ENCODE measurements at regions not wholly inside any gene's neighbourhood (a gene's known extent, or its start where the extent isn't known, plus 50 kb on each side); places are given as distances from the start of the nearest gene placed in this dataset.

GRCh38 chr1:72869441-72869840, 587.1 kb upstream of the NEGR1 start:
- H4K91ac ChIP-seq (ENCODE audit: low read depth, low read length) = no peak overlapping the region
- no peak overlapping the region for H2BK5ac ChIP-seq (ENCODE audit: low read depth, low read length, poor library complexity)
- H2AFZ ChIP-seq (ENCODE audit: insufficient read depth, low read length, poor library complexity) = no peak overlapping the region
- no peaks in the 10 kb centered on the region for H3K4me1 ChIP-seq (ENCODE audit: control insufficient read depth in 1 of 2, insufficient read depth in 2 of 2, low read length in 2 of 2)
- no peak overlapping the region for H3K4ac ChIP-seq (ENCODE audit: low read depth, low read length)
- no peaks in the 10 kb centered on the region for H3K79me2 ChIP-seq (ENCODE audit: control insufficient read depth, insufficient read depth, low read length, poor library complexity)
- no peaks in the 10 kb centered on the region for H3K79me1 ChIP-seq (ENCODE audit: low read length)
- no peak overlapping the region for H2BK12ac ChIP-seq (ENCODE audit: low read length)
- no peak overlapping the region for H3K18ac ChIP-seq (ENCODE audit: low read length)
- no peak overlapping the region for H3K14ac ChIP-seq (ENCODE audit: low read length)
- H3K36me3 ChIP-seq (ENCODE audit: control insufficient read depth in 1 of 2, insufficient read depth in 2 of 2, low read length in 2 of 2) = no peaks in the 10 kb centered on the region
- H4K12ac ChIP-seq (ENCODE audit: low read depth, low read length) = no peak overlapping the region
- no peak overlapping the region for H3K23ac ChIP-seq (ENCODE audit: low read length)
- no peaks in the 10 kb centered on the region for H3K9me3 ChIP-seq (ENCODE audit: insufficient read depth, low read depth, low read length)
- no peak overlapping the region for H3K4me2 ChIP-seq (ENCODE audit: low read length)
- no peaks in the 10 kb centered on the region for H3K27me3 ChIP-seq (ENCODE audit: insufficient read depth, low read length)
- H2BK120ac ChIP-seq (ENCODE audit: insufficient read depth, low read length, poor library complexity) = no peak overlapping the region
- no peak overlapping the region for H3K4me3 ChIP-seq (ENCODE audit: low read depth, low read length)
- no peak overlapping the region for H2AK5ac ChIP-seq (ENCODE audit: low read length)
- no peak overlapping the region for H3K9ac ChIP-seq (ENCODE audit: low read length)
- DNase-seq = no peak
- H4K8ac ChIP-seq (ENCODE audit: low read depth, low read length) = no peak overlapping the region
- no peak overlapping the region for H3K27ac ChIP-seq (ENCODE audit: low read depth, low read length)

GRCh38 chr1:72851597-72851996, 569.3 kb upstream of the NEGR1 start:
- no CpG with 5 or more reads among the region's 4 CpGs for WGBS (ENCODE audit: extremely low coverage, insufficient coverage, insufficient read length)
- no peaks in the 10 kb centered on the region for H3K4me1 ChIP-seq (ENCODE audit: control insufficient read depth in 1 of 2, insufficient read depth in 2 of 2, low read length in 2 of 2)
- no peak overlapping the region for H4K8ac ChIP-seq (ENCODE audit: low read depth, low read length)
- H3K79me2 ChIP-seq (ENCODE audit: control insufficient read depth, insufficient read depth, low read length, poor library complexity) = no peaks in the 10 kb centered on the region
- H4K91ac ChIP-seq (ENCODE audit: low read depth, low read length) = no peak overlapping the region
- no peak overlapping the region for H2BK120ac ChIP-seq (ENCODE audit: insufficient read depth, low read length, poor library complexity)
- DNase-seq = no peak
- H2BK5ac ChIP-seq (ENCODE audit: low read depth, low read length, poor library complexity) = no peak overlapping the region
- H3K9ac ChIP-seq (ENCODE audit: low read length) = no peak overlapping the region
- no peaks in the 10 kb centered on the region for H3K9me3 ChIP-seq (ENCODE audit: insufficient read depth, low read depth, low read length)
- H3K79me1 ChIP-seq (ENCODE audit: low read length) = no peaks in the 10 kb centered on the region
- H3K4me2 ChIP-seq (ENCODE audit: low read length) = no peak overlapping the region
- H3K27me3 ChIP-seq (ENCODE audit: insufficient read depth, low read length) = no peaks in the 10 kb centered on the region
- no peak overlapping the region for H2AFZ ChIP-seq (ENCODE audit: insufficient read depth, low read length, poor library complexity)
- no peak overlapping the region for H3K4me3 ChIP-seq (ENCODE audit: low read depth, low read length)
- no peak overlapping the region for H2AK5ac ChIP-seq (ENCODE audit: low read length)
- no peak overlapping the region for H3K27ac ChIP-seq (ENCODE audit: low read depth, low read length)
- no peak overlapping the region for H3K4ac ChIP-seq (ENCODE audit: low read depth, low read length)
- H3K18ac ChIP-seq (ENCODE audit: low read length) = no peak overlapping the region
- no peak overlapping the region for H4K12ac ChIP-seq (ENCODE audit: low read depth, low read length)
- no peaks in the 10 kb centered on the region for H3K36me3 ChIP-seq (ENCODE audit: control insufficient read depth in 1 of 2, insufficient read depth in 2 of 2, low read length in 2 of 2)
- no peak overlapping the region for H3K23ac ChIP-seq (ENCODE audit: low read length)
- no peak overlapping the region for H2BK12ac ChIP-seq (ENCODE audit: low read length)
- H3K14ac ChIP-seq (ENCODE audit: low read length) = no peak overlapping the region

- H2BK12ac ChIP-seq (ENCODE audit: low read length) = no peak overlapping the region
- no peak overlapping the region for H4K8ac ChIP-seq (ENCODE audit: low read depth, low read length)
- H2BK5ac ChIP-seq (ENCODE audit: low read depth, low read length, poor library complexity) = no peak overlapping the region
- no peak overlapping the region for H3K23ac ChIP-seq (ENCODE audit: low read length)
- H3K4me1 ChIP-seq (ENCODE audit: control insufficient read depth in 1 of 2, insufficient read depth in 2 of 2, low read length in 2 of 2) = no peaks in the 10 kb centered on the region
- no peak overlapping the region for H4K12ac ChIP-seq (ENCODE audit: low read depth, low read length)
- H2AFZ ChIP-seq (ENCODE audit: insufficient read depth, low read length, poor library complexity) = no peak overlapping the region
- no peak overlapping the region for H3K4me3 ChIP-seq (ENCODE audit: low read depth, low read length)
- H3K14ac ChIP-seq (ENCODE audit: low read length) = no peak overlapping the region
- H3K79me2 ChIP-seq (ENCODE audit: control insufficient read depth, insufficient read depth, low read length, poor library complexity) = no peaks in the 10 kb centered on the region
- no peak overlapping the region for H4K91ac ChIP-seq (ENCODE audit: low read depth, low read length)
- no peak overlapping the region for H3K18ac ChIP-seq (ENCODE audit: low read length)
- WGBS (ENCODE audit: extremely low coverage, insufficient coverage, insufficient read length) = no CpG with 5 or more reads among the region's 3 CpGs
- no peaks in the 10 kb centered on the region for H3K27me3 ChIP-seq (ENCODE audit: insufficient read depth, low read length)
- H3K9me3 ChIP-seq (ENCODE audit: insufficient read depth, low read depth, low read length) = no peaks in the 10 kb centered on the region
- no peak overlapping the region for H3K4ac ChIP-seq (ENCODE audit: low read depth, low read length)
- H3K36me3 ChIP-seq (ENCODE audit: control insufficient read depth in 1 of 2, insufficient read depth in 2 of 2, low read length in 2 of 2) = no peaks in the 10 kb centered on the region
- no peak overlapping the region for H3K27ac ChIP-seq (ENCODE audit: low read depth, low read length)
- H2BK120ac ChIP-seq (ENCODE audit: insufficient read depth, low read length, poor library complexity) = no peak overlapping the region
- DNase-seq = no peak
- H3K79me1 ChIP-seq (ENCODE audit: low read length) = no peaks in the 10 kb centered on the region
- no peak overlapping the region for H3K4me2 ChIP-seq (ENCODE audit: low read length)
- H3K9ac ChIP-seq (ENCODE audit: low read length) = no peak overlapping the region
- H2AK5ac ChIP-seq (ENCODE audit: low read length) = no peak overlapping the region
Measured at GRCh38 chr1:72848997-72849396, 566.7 kb upstream of the NEGR1 start.

- Histone ChIP-seq H4K12ac (ENCODE audit: low read depth, low read length) (no peak overlapping the region), H3K9me3 (ENCODE audit: insufficient read depth, low read depth, low read length) (no peaks in the 10 kb centered on the region), H4K8ac (ENCODE audit: low read depth, low read length) (no peak overlapping the region), H2BK12ac (ENCODE audit: low read length) (no peak overlapping the region), H3K4me2 (ENCODE audit: low read length) (no peak overlapping the region), H3K36me3 (ENCODE audit: control insufficient read depth in 1 of 2, insufficient read depth in 2 of 2, low read length in 2 of 2) (no peaks in the 10 kb centered on the region), H3K27me3 (ENCODE audit: insufficient read depth, low read length) (no peaks in the 10 kb centered on the region), H3K27ac (ENCODE audit: low read depth, low read length) (no peak overlapping the region), H3K4me3 (ENCODE audit: low read depth, low read length) (no peak overlapping the region), H3K14ac (ENCODE audit: low read length) (no peak overlapping the region), H2AK5ac (ENCODE audit: low read length) (no peak overlapping the region), H3K4me1 (ENCODE audit: control insufficient read depth in 1 of 2, insufficient read depth in 2 of 2, low read length in 2 of 2) (no peaks in the 10 kb centered on the region), H2AFZ (ENCODE audit: insufficient read depth, low read length, poor library complexity) (no peak overlapping the region), H2BK120ac (ENCODE audit: insufficient read depth, low read length, poor library complexity) (no peak overlapping the region), H3K79me1 (ENCODE audit: low read length) (no peaks in the 10 kb centered on the region), H3K9ac (ENCODE audit: low read length) (no peak overlapping the region), H3K18ac (ENCODE audit: low read length) (no peak overlapping the region), H2BK5ac (ENCODE audit: low read depth, low read length, poor library complexity) (no peak overlapping the region), H3K4ac (ENCODE audit: low read depth, low read length) (no peak overlapping the region), H4K91ac (ENCODE audit: low read depth, low read length) (no peak overlapping the region), H3K79me2 (ENCODE audit: control insufficient read depth, insufficient read depth, low read length, poor library complexity) (no peaks in the 10 kb centered on the region), H3K23ac (ENCODE audit: low read length) (no peak overlapping the region)
- WGBS (ENCODE audit: extremely low coverage, insufficient coverage, insufficient read length) = no CpG with 5 or more reads among the region's 3 CpGs
- DNase-seq = no peak
Measured at GRCh38 chr1:72847651-72848050, 565.3 kb upstream of the NEGR1 start.
